Fibroblast of mammary gland (primary cell): ENCODE measurements at regions not wholly inside any gene's neighbourhood (a gene's known extent, or its start where the extent isn't known, plus 50 kb on each side); places are given as distances from the start of the nearest gene placed in this dataset.

ENCODE experiments used
- DNase-seq: peaks from one replicate; pipeline ENCODE4 v3.0.0-alpha.2; 2010; ENCODE audit warnings: low read depth
- H3K4me3 ChIP-seq: 2 replicates; pipeline ENCODE4 v1.5.1; 2011; ENCODE audit warnings: low read depth, mild to moderate bottlenecking, low read length, moderate library complexity; ENCODE audit not compliant: control insufficient read depth
- TF ChIP-seq, protein P1 (sequence below): conservative IDR thresholded peaks from 2 replicates; pipeline ENCODE4 v1.5.1; 2011; ENCODE audit warnings: low read depth, low read length, inconsistent platforms; ENCODE audit not compliant: control insufficient read depth, insufficient read depth

DNA sequence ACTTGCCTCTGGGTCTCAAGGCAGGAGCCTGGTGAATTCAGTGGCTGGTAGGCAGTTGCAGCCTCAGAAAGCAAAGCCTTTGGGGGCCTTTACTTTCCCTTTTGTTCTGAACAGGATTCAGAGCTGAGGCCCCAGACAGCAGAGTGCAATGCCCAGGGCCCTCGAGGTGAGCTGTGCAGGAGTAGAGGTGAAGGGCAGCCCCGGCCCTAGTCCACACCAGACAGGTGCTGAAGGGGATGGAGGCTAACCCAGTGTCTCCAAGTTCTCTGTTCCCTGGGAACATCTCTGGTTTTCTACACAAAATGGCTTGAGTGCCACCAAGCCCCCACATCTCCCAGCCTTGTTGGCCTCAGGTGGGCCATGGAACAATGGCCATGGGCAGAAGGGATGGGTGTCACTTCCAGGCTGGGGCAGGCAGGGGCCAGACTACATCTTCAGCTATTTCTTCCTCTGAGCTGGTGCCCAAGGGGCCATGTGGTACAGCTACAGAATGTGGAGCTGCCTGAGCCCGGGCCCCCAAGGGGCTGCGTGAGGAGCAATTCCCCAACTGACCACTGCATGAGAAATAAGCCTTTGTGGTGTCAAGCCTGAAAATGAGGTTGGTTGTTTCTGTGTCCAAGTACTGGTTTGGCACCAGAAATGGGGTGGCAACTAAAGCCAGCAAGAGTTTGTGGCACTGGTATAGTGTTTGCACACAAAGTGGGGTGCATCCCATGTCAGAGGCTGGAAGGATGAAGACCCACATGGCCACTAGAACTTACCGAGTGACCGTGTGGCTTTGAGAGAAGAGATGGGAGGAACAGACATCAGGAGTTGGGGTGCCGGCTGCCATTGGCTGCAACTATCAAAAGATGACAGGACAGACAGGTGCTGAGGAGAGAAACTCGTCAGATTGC is 57.8 kb downstream of the BARX1 start:
- no peak overlapping the region for H3K4me3 ChIP-seq
- DNase-seq: no peak
- TF ChIP-seq, protein P1, sequence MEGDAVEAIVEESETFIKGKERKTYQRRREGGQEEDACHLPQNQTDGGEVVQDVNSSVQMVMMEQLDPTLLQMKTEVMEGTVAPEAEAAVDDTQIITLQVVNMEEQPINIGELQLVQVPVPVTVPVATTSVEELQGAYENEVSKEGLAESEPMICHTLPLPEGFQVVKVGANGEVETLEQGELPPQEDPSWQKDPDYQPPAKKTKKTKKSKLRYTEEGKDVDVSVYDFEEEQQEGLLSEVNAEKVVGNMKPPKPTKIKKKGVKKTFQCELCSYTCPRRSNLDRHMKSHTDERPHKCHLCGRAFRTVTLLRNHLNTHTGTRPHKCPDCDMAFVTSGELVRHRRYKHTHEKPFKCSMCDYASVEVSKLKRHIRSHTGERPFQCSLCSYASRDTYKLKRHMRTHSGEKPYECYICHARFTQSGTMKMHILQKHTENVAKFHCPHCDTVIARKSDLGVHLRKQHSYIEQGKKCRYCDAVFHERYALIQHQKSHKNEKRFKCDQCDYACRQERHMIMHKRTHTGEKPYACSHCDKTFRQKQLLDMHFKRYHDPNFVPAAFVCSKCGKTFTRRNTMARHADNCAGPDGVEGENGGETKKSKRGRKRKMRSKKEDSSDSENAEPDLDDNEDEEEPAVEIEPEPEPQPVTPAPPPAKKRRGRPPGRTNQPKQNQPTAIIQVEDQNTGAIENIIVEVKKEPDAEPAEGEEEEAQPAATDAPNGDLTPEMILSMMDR: no peak

- H3K4me3 ChIP-seq: no peak overlapping the region
- TF ChIP-seq, protein P1: no peak
- DNase-seq: no peak
These were observed 58.6 kb downstream of the BARX1 start for GRCh38 chr9:93896496-93897033.

DNA sequence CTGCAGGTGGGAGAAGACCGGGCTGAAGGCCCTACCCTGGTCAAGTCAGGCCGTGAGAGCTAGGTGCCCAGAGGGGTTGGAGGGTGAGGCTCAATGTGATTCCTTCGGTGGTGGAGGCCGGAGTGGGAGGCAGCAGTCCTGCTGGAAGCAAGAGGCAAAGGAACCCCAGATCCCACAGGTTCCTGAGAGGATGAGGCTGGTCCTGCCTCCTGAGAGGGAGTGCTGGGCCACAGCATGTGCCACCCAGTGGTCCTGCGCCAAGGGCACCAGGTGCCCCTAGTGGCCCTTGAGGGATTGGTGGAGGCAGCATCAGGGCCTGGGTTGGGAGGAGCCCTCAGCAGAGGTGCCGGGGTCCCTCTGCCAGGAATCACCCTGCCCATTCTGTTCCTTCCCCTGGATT is 59.1 kb downstream of the BARX1 start:
- TF ChIP-seq, protein P1: no peak
- no peak for DNase-seq
- no peak overlapping the region for H3K4me3 ChIP-seq

DNA sequence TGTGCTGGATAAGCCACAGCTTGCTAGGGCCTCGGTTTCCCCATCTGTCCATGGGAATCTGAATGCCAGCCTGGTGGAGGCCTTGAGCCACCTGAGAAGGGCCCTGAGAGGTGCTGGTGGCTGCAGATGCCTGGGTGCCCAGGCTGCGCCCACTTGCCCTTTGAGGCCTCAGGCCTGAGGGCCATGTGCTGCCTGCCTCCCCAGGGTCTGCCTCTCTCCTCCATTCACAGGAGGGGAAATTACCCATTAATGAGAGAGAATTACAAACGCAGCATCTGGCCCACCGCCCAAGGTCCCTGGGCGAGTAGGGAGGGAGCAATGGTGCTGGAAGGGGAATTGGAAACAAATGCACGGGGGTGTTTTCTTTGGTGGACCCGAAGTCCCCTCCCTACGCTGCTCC is 59.6 kb downstream of the BARX1 start:
- no peak overlapping the region for H3K4me3 ChIP-seq
- no peak for DNase-seq
- TF ChIP-seq, protein P1: no peak

- DNase-seq: no peak
- no peak overlapping the region for H3K4me3 ChIP-seq
- TF ChIP-seq, protein P1: no peak
These were observed 60.5 kb downstream of the BARX1 start for GRCh38 chr9:93894691-93895079.

DNA sequence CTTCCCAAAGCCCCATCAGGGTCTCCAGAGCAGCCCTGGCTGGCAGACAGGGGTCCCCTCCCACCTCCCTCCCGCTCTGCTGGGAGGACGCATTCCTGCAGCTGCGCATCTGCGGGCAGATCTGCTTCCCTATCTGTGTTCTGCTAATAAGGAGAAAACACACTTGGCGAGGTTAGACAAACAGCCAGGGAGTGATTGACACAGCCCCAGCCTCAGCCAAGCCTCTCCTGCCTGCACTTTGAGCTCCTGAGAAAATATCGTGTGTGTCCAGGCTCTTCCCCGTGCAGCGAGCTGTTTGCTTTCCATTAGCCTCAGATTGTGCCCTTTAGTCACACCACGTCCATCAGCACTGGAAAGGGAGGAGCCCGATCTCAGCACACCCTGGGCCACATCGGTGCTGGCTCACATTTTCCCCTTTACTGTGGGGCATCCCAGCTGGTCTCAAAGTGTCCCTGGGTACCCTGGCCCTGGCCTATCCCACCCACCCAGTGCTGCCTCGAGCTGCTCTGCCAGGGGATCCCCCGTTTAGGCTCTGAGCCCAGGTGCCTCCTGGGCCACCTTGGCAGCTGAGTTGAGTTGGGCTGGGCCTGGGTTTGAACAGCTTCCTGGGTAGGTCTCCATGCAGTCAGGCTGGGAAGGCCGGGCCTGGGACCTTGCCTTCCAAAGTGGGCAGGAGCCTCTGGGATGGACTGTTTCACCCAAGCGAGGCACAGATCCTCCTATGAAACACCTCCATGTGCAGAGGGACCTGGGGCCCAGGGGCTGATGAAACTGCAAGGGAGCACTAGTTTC is 61.1 kb downstream of the BARX1 start:
- TF ChIP-seq, protein P1: no peak
- H3K4me3 ChIP-seq: no peak overlapping the region
- DNase-seq: no peak
